Inflammatory macrophage treated with lipopolysaccharide for 1 hour (primary cell): ENCODE measurements at regions not wholly inside any gene's neighbourhood (a gene's known extent, or its start where the extent isn't known, plus 50 kb on each side); places are given as distances from the start of the nearest gene placed in this dataset.
"Not testable (repeated sequence)": the region's sequence is repeated elsewhere in the genome, so short reads cannot be mapped to it uniquely, and the experiment has no call there.

Source experiments
- DNase-seq, 2 donors: peaks; one replicate each; pipeline ENCODE4 v3.0.0-alpha.2; 2020 to 2022

GRCh38 chr16:9345046-9345445 lies 253.6 kb downstream of the HAPSTR1 start:
- no peak for DNase-seq

- DNase-seq, result no peak
Observed at GRCh38 chr16:9345880-9346279, 254.4 kb downstream of the HAPSTR1 start.

- DNase-seq, result no peak
Observed at GRCh38 chr16:9348912-9349311, 257.5 kb downstream of the HAPSTR1 start.

- not testable (repeated sequence) for DNase-seq
Observed at GRCh38 chr16:9349373-9349960, 258.0 kb downstream of the HAPSTR1 start.

GRCh38 chr16:9350119-9350799 lies 258.8 kb downstream of the HAPSTR1 start:
- DNase-seq, result not testable (repeated sequence)

- no peak for DNase-seq
Observed at GRCh38 chr16:9351440-9351839, 260.0 kb downstream of the HAPSTR1 start.

GRCh38 chr16:9351841-9352434 lies 260.5 kb downstream of the HAPSTR1 start:
- no peak for DNase-seq

- DNase-seq, result no peak
Observed at GRCh38 chr16:9357829-9358228, 266.4 kb downstream of the HAPSTR1 start.

GRCh38 chr16:9360075-9360474 lies 268.6 kb downstream of the HAPSTR1 start:
- no peak for DNase-seq

- no peak for DNase-seq
Observed at GRCh38 chr16:9362050-9362449, 270.6 kb downstream of the HAPSTR1 start.

GRCh38 chr16:9362604-9363003 lies 271.2 kb downstream of the HAPSTR1 start:
- DNase-seq, result no peak

GRCh38 chr16:9363520-9363919 lies 272.1 kb downstream of the HAPSTR1 start:
- DNase-seq, result no peak

GRCh38 chr16:9364721-9365369 lies 273.4 kb downstream of the HAPSTR1 start:
- no peak for DNase-seq

GRCh38 chr16:9365370-9365728 lies 273.9 kb downstream of the HAPSTR1 start:
- no peak for DNase-seq

GRCh38 chr16:9366048-9366969 lies 274.9 kb downstream of the HAPSTR1 start:
- no peak for DNase-seq

GRCh38 chr16:9370061-9370491 lies 278.6 kb downstream of the HAPSTR1 start:
- no peak for DNase-seq

- no peak for DNase-seq
Observed at GRCh38 chr16:9371713-9372448, 280.4 kb downstream of the HAPSTR1 start.

- no peak for DNase-seq
Observed at GRCh38 chr16:9372934-9373890, 281.8 kb downstream of the HAPSTR1 start.

GRCh38 chr16:9374061-9374460 lies 282.6 kb downstream of the HAPSTR1 start:
- no peak for DNase-seq

- DNase-seq, result peak in 1 of 2 donors; percentile 40
Observed at GRCh38 chr16:9378876-9379275, 287.4 kb downstream of the HAPSTR1 start.

- DNase-seq, result no peak
Observed at GRCh38 chr16:9380221-9380620, 288.8 kb downstream of the HAPSTR1 start.
